IPS-18c (cell line): ENCODE measurements at regions not wholly inside any gene's neighbourhood (a gene's known extent, or its start where the extent isn't known, plus 50 kb on each side); places are given as distances from the start of the nearest gene placed in this dataset.
"Not testable (repeated sequence)": the region's sequence is repeated elsewhere in the genome, so short reads cannot be mapped to it uniquely, and the experiment has no call there.

Experiments
- H3K4me3 ChIP-seq: 2 replicates; pipeline ENCODE4 v1.7.0; 2013; ENCODE audit warnings: low read depth, mild to moderate bottlenecking, low read length, moderate library complexity; ENCODE audit not compliant: insufficient read depth
- H3K9me3 ChIP-seq: one replicate; pipeline ENCODE4 v1.6.1; 2013; ENCODE audit warnings: mild to moderate bottlenecking, low read length, moderate library complexity; ENCODE audit not compliant: control insufficient read depth, insufficient read depth

GRCh38 chr5:102154791-102155605, 141.1 kb downstream of the SLCO4C1 start:
- H3K9me3 ChIP-seq, H3K4me3 ChIP-seq: not testable (repeated sequence)

- Histone ChIP-seq H3K4me3 (no peak overlapping the region), H3K9me3 (no peaks in the 10 kb centered on the region)
Observed at GRCh38 chr5:102154291-102154690, 141.8 kb downstream of the SLCO4C1 start.

DNA sequence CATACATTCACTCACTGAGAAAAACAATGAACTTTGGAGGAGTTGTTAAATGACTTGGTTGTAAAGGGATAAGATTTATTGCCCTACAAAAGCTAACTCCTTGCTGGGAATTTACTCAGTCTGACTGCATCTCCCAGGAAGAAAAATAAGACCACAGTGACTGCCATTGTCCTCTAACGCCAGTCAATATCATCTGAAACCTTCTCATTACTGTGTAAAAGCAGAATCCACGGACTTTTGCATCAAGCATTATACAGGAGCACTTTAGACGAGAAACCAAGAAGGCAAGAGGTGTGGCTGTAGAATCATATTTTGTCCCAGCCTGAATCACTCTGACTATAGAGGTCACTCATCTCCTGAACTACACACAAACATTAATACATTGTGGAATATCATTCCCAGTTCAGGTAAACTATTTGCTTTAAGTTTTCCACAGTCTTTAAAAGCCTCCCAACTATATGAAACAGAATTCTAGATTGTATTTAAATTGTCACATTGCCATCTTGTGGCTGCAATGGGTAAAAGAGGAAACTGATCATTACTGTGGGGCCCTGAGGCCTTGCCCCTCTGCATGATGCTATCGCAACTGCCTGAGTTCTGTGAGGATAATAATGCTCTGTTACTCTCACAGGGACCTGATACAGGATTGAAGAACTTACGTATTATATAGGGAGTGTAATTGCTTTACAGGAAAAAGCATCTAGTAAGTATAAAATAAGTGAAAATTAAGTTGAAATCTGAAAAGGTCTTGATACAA, 142.9 kb downstream of the SLCO4C1 start:
- Histone ChIP-seq H3K9me3 (no peaks in the 10 kb centered on the region), H3K4me3 (no peak overlapping the region)

GRCh38 chr5:102139029-102139428, 157.1 kb downstream of the SLCO4C1 start:
- Histone ChIP-seq H3K9me3 (no peaks in the 10 kb centered on the region), H3K4me3 (no peak overlapping the region)

DNA sequence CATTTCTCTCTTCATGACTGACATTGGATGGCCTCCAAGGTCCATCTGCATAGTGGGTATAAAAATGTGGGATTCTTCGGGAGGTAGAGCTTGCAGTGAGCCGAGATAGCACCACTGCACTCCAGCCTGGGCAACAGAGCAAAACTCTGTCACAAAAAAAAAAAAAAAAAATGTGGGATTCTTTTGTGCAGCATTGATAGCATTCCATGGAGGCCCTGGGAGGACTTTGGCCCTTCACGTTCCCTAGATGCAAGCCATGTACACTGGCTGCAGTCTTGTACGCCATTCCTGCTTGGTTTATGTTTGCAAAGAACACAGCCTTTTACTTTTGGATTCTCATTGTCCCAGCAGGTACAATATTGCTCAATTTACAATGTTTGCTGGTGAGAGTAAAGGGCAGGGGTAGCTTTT, 157.8 kb downstream of the SLCO4C1 start:
- Histone ChIP-seq H3K9me3 (no peaks in the 10 kb centered on the region), H3K4me3 (no peak overlapping the region)

GRCh38 chr5:102130890-102131289, 165.2 kb downstream of the SLCO4C1 start:
- Histone ChIP-seq H3K4me3 (no peak overlapping the region), H3K9me3 (no peaks in the 10 kb centered on the region)

- no peaks in the 10 kb centered on the region for H3K9me3 ChIP-seq
- H3K4me3 ChIP-seq, result no peak overlapping the region
Observed at GRCh38 chr5:102130386-102130785, 165.7 kb downstream of the SLCO4C1 start.

DNA sequence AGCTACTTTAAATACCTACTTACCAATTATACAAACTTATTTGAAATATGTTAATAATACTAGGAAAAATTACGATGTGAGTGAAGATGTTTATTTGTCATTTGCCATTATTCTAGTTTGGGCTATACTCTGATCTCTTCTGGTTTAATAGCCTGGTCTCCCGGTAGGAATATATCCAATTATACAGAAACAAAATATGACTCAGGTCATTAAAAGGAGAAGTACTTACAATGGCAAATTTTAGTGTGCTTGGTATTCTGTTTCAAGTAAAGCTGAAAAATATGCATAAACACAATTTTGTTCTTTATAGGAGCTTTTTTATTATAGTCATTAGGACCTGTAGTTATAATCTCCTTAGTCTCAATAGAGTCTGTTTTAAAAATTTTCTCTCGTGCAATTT, 176.8 kb downstream of the SLCO4C1 start:
- Histone ChIP-seq H3K9me3 (no peaks in the 10 kb centered on the region), H3K4me3 (no peak overlapping the region)

DNA sequence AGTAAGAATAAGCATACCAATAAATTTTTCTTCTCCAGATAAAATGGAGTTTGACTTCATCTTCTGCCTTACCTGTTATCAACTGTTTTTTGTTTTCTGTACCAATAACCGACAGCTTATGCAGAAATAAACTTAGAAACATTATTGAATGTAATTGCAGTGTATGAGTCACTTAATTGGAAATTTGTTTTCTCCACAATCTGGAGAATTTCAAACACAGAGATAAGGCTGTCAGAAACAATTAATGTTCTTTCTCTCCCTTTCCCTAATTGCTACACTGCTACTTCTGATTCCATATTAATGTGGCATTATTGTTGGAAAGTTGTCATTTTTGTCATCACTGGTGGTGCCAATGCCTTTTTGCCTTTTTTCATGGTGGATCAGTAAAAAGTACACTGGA, 180.3 kb downstream of the SLCO4C1 start:
- Histone ChIP-seq H3K9me3 (no peaks in the 10 kb centered on the region), H3K4me3 (no peak overlapping the region)

GRCh38 chr5:102114525-102115069, 181.5 kb downstream of the SLCO4C1 start:
- Histone ChIP-seq H3K4me3 (no peak overlapping the region), H3K9me3 (no peaks in the 10 kb centered on the region)

DNA sequence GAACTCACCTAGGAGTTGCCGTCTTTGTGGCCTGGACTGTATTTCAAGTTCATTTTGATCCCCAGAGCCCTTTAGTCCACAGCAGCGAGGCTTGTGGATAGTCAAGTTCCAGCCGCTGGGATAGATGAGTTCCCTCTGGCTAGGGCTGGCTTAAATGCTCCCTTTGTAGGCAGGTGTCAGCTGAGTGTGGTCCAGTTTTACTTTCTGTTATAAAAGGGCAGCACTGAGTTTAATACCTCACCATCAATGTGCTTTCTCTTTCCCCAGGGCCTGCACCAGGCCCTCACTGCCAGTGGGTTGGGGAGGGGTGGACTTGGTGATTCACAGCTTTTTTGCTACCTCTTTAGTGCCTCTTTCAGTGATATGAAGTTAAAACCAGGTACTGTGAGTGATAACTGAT, 188.2 kb downstream of the SLCO4C1 start:
- H3K4me3 ChIP-seq, result no peak overlapping the region
- no peaks in the 10 kb centered on the region for H3K9me3 ChIP-seq

DNA sequence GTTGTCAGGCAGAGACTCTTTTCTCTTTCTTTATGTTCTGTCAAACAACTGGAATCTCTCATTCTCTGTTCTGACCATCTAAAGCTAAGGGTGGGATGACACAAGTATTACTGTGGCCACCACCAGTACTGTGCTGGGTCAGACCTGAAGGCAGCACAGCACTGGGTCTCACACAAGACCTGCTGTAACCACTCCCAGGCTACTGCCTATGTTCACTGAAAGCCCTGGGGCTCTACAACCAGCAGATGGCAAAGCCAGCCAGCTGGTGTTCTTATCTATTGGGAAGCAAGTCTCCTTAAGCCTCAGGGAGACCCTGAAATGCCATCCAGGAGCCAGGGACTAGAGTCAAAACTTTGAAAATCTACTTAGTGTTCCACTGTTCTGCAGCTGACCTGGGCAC, 189.5 kb downstream of the SLCO4C1 start:
- no peak overlapping the region for H3K4me3 ChIP-seq
- H3K9me3 ChIP-seq, result no peaks in the 10 kb centered on the region

DNA sequence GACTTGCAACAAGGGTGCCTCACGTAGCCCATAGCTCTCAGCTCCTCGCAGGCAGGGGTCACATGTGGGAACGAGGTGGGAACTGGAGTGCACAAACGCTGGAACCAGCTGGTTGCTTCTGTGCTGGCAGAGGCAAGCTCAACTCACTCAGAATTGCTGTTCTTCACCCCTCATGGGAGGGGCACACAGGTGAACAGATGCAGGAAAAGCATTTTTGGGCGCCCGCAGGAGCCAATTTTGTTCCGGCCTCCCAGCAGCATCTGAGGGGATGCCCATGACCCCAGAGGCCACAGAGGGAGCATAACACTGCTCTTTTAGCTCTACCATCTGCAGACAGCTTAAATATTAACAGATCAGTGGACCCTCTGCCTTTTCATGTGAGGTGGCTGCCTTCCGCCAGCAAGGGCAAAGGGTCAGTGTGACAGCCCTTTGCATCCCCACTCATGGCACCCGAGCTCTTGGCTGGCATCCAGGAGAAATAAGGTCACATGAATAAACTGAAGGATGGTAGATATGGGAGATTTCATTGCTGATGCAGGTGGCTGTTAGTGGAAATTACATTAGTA, 196.2 kb downstream of the SLCO4C1 start:
- no peak overlapping the region for H3K4me3 ChIP-seq
- no peaks in the 10 kb centered on the region for H3K9me3 ChIP-seq

- not testable (repeated sequence) for H3K4me3 ChIP-seq, H3K9me3 ChIP-seq
Observed at GRCh38 chr5:102099083-102099482, 197.0 kb downstream of the SLCO4C1 start.

- not testable (repeated sequence) for H3K4me3 ChIP-seq, H3K9me3 ChIP-seq
Observed at GRCh38 chr5:102098606-102099005, 197.5 kb downstream of the SLCO4C1 start.

GRCh38 chr5:102090770-102091169, 205.3 kb downstream of the SLCO4C1 start:
- H3K9me3 ChIP-seq, result no peaks in the 10 kb centered on the region
- no peak overlapping the region for H3K4me3 ChIP-seq

DNA sequence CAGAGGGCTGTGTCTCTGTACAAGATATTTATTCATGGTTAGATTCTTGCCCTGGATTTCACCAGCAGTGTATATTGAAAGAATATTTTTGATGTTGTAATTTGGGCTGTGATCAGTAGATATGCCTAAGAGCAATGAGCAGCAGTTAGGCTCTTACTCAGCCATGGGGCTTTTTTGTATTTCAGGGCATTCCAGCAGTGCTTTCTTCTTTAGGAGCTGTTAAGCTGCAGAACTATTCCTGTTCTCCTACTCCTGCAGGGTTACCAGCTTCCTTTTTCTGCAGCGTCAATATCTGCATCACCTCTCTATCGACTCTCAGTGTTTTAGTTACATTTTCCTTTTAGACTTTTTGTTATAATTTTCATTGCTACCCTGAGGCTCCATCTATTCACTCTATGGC, 206.2 kb downstream of the SLCO4C1 start:
- Histone ChIP-seq H3K4me3 (no peak overlapping the region), H3K9me3 (no peaks in the 10 kb centered on the region)

DNA sequence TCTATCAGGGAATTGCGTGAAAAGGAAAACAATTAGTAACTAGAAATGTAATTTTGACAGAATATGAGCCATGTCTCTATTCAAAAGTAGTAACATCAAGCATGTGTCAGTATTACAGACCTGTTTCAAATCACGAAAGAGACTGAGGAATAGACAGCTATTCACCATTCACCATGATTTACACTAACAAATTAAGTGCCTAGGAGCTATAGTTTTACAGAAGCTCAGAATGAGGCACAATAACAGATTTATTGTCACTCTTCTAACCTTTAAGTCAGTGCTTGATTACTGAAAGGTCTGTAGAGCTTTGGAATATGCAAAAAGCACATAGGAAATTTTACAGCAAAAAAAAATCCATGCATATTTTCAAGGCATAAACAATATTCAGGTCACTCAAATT, 208.2 kb downstream of the SLCO4C1 start:
- no peaks in the 10 kb centered on the region for H3K9me3 ChIP-seq
- H3K4me3 ChIP-seq, result no peak overlapping the region
